ELR (cell line): ENCODE measurements at regions not wholly inside any gene's neighbourhood (a gene's known extent, or its start where the extent isn't known, plus 50 kb on each side); places are given as distances from the start of the nearest gene placed in this dataset.
"Not testable (repeated sequence)": the region's sequence is repeated elsewhere in the genome, so short reads cannot be mapped to it uniquely, and the experiment has no call there.

Experiments used
- DNase-seq: peaks from one replicate; pipeline ENCODE4 v3.0.0-alpha.2; 2015; ENCODE audit warnings: low read depth

DNA sequence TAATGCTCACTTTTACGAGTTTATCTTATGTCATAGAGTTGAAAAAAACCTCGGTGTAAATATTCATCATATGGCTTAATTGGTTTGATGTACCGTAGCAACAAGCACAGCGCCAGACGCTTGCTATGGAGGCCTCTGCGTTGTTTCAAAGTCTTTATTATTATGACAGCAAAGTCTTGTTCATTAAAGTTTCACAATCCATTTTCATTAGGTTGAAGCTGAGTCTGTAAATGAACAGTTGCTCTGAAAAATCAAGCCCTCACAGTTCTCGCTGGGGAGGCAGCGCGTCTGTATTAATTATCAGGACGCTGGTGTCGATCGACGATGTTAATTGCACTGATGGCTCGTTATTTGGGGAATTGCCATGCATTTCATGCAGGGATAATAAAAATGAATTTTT, 185.6 kb downstream of the INSC start:
- DNase-seq = no peak

DNA sequence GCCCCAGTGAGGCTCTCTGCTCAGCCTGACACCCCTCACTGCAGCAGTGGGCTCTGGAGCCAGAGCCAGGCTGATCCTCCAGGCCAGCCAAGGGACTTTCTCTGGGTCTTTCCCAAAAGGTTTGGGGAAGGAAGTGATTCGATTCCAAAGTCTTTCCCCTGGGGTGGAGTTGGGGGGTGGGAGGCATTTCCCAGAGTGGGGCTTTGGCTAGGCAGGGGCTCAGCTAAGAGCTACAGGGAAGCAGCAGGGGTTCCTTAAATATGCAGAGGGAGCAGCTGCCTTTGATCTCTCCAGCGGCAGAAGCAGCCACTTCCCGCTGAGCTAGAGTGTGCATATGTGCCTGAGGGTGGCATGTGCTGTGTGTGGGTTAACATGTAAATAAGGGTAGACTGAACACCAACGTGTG, 192.9 kb downstream of the INSC start:
- DNase-seq = no peak

DNA sequence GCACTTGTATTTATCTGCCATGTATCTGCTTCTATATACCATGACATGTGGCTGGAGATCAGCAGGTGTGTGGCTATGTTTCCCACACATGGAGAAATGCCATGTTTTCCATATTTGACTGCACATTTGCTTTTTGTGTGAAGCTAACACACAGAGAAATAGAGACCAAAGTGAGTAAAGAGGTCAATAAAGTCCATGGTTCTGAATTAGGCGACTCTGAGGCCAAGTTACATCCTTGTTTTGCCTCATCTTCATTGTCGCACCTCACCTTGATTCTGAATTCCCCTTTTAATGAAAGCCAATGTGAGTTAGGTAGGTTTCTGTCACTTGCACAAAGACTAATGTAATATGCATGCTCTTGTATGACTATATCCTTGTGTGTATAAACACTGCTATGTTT, 194.1 kb downstream of the INSC start:
- DNase-seq = no peak

- DNase-seq = no peak
Measured at GRCh38 chr11:15309296-15309695, 194.6 kb downstream of the INSC start.

GRCh38 chr11:15313862-15314261, 199.1 kb downstream of the INSC start:
- DNase-seq = no peak

GRCh38 chr11:15318814-15319213, 204.1 kb downstream of the INSC start:
- DNase-seq = no peak

DNA sequence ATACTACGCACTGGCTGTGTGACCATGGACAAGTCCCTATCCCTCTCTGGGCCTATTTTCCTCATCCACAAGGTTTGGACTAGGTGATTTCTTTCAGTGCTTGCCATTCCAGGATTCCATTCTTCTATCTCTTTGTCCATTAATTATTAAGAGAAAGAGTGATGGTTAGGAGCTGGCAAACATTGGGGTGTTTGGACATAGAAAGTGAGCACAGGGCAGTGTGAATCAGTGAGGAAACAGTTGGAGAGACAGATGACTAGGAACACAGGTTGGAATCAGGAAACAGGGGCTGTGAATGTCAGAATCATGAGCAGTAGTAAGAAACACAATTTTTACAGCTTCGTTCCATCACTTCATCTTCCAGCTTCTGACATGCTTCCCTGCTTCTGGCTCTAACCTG, 211.8 kb downstream of the INSC start:
- DNase-seq = no peak

- DNase-seq = peak; percentile 41
Measured at GRCh38 chr11:15327786-15328231, 213.1 kb downstream of the INSC start.

DNA sequence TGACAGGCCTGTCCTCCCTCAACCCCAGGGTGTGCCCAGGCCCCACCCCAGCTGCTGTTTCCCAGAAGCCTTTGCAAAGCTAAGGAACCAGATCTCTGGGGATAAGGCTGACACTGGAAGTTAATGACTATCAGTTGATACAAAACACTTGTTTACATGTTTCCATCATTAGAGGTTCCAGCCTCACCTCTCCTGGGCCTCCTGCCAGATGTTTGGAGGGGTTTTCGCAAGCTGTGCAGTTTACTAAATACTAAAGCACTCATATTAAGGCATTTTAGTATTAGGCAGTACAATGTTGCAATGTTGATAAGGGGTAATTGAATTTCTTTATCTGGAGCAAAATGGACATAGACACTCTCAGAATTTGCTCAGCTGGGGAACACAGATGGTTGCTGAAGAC, 218.7 kb downstream of the INSC start:
- no peak for DNase-seq

DNA sequence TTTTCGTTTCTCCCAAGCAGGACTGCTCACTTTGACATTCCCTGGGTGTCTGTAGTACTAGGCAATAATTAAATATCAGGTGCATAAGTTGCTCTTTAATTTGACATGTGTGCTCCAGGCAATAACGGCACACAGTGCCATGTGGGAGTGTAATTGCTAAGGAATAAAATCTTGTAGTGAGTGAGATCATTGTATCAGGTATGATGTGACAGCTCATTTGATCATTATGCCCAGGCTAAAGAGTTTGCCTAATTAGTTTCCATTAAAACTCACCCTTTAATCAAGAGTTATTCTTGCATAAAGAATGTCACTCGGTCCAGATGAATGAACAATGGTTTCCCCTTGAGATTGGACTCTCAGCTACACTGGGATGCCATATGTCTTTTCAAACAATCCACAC, 220.0 kb downstream of the INSC start:
- no peak for DNase-seq

- no peak for DNase-seq
Measured at GRCh38 chr11:15336021-15336420, 221.3 kb downstream of the INSC start.

DNA sequence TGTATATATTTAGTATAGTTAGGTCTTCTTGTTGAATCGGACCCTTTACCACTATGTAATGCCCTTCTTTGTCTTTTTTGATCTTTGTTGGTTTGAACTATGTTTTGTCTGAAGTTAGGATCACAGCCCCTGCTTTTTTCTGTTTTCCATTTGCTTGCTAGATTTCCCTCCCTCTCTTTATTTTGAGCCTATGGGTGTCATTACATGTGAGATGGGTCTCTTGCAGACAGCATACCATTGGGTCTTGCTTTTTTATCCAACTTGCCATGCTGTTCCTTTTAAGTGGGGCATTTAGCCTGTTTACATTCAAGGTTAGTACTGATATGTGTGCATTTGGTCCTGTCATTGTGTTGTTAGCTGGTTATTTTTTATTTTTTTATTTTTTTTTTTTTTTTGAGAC, 224.6 kb downstream of the INSC start:
- DNase-seq = no peak

GRCh38 chr11:15341587-15341986, 226.9 kb downstream of the INSC start:
- DNase-seq = no peak

GRCh38 chr11:15342163-15342562, 227.4 kb downstream of the INSC start:
- DNase-seq = no peak

DNA sequence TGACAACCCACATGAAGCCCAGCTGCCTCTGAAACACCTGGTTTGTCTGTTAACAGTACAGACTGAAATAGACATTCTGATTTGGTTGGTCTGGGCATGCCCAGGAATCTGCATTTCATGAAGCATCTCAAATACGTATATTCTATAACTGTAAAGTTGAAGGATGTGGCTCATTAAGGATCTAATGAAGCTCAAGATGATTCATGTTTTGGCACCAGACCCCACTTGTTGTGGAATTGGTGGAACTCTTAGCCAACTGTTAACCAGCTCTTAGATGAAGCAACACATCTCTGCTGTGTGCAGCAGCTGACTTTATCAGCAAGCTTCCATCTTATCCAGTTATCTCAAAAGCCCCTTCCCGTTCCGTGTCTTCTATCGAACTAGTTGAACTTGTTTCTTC, 232.2 kb downstream of the INSC start:
- no peak for DNase-seq

DNA sequence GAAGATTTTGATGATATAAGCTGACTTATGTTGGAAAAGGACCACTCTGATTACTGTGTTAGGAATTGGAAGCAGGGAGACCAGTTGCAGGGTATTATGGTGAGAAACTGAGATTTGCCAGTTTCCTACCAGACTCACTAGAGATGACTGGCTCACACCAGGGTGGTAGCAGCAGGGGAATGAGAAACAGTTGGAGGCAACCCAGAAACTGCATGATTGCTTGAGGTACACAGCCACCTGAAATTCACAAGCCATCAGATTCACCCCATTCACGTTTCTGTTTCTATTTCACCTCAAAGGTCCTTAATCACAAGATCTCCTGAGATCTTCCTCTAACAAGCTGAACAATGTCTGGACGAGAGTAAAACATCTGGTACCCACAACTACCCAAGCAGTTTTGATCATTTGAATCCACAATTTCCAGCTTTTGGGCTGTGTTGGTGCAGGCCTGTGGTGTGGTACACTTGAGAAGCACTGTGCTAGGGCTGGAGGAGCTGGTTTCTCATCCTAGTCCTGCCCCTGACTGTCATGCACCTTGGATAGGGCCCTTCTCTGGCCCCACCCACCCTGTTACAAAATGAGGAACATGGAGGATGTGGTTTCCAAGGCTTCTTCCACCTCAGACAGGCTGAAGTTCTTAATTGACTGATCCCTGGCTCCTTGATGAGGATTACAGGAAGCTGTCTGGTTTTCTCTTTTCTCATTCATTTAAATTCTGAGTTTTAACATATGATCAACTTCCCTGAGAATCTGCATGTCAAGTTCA, 233.4 kb downstream of the INSC start:
- DNase-seq = no peak

- DNase-seq = no peak
Measured at GRCh38 chr11:15349413-15349812, 234.7 kb downstream of the INSC start.

GRCh38 chr11:15361316-15361715, 246.6 kb downstream of the INSC start:
- DNase-seq = no peak

DNA sequence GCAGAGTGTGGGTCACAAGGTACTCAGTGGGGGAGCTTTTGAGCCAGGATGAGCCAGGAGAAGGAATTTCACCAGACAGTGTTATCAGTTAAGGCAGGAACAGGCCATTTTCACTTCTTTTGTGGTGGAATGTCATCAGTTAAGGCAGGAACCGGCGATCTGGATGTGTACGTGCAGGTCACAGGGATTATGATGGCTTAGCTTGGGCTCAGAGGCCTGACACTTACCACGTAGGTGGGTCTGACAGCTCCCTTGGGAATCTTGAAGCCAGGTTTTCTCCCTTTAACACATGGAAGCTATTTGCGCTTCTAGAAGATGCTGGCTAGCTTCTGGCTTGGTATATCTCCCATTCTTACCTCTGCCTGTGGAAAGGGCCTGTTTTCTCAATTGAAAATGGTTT, 250.6 kb downstream of the INSC start:
- DNase-seq = not testable (repeated sequence)

- DNase-seq = no peak
Measured at GRCh38 chr11:15367695-15368094, 253.0 kb downstream of the INSC start.

- DNase-seq = no peak
Measured at GRCh38 chr11:15370495-15371147, 255.9 kb downstream of the INSC start.

- DNase-seq = no peak
Measured at GRCh38 chr11:15371533-15371932, 256.8 kb downstream of the INSC start.

GRCh38 chr11:15374418-15374817, 259.7 kb downstream of the INSC start:
- DNase-seq = no peak

DNA sequence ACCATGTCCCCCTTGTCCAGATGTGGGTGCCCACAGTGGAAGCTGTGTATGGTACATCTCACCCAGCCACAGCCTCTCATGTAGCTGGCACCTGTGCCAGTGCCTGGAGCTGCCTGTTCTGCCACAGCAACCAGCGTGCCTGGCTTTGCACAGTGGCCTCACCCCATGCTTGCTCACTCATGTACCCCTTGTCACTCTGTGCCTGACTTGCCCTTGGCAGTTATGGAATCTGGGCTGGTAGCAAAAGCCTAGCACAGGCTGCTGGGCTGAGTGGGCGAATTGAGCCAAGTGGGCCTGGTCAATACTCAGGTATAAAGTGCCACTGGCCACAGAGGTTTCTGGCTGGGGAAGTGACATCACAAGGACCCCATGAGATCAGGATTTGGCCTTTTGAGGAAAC, 264.2 kb downstream of the INSC start:
- no peak for DNase-seq
